ENCODE measurements at regions not wholly inside any gene's neighbourhood (a gene's known extent, or its start where the extent isn't known, plus 50 kb on each side); places are given as distances from the start of the nearest gene placed in this dataset.

- Mint-ChIP-seq H3K9me3 (ENCODE audit: unreplicated experiment) (peaks cover 13% of the 10 kb centered on the region), H3K36me3 (ENCODE audit: unreplicated experiment) (no peaks in the 10 kb centered on the region), H3K27me3 (ENCODE audit: unreplicated experiment) (no peaks in the 10 kb centered on the region), H3K4me1 (ENCODE audit: unreplicated experiment) (no peaks in the 10 kb centered on the region), H3K27ac (ENCODE audit: unreplicated experiment) (no peak overlapping the region), H3K4me3 (ENCODE audit: unreplicated experiment) (no peak overlapping the region)
- TF ChIP-seq CTCF (IDR thresholded peaks at IDR 0.05) = no peak
- DNase-seq (ENCODE audit: extremely low spot score, unreplicated experiment) = no peak
These were observed 239.0 kb upstream of the ST8SIA4 start for GRCh38 chr5:101142102-101142501.

- Mint-ChIP-seq H3K9me3 (ENCODE audit: unreplicated experiment) (peaks cover 9% of the 10 kb centered on the region), H3K27ac (ENCODE audit: unreplicated experiment) (no peak overlapping the region), H3K27me3 (ENCODE audit: unreplicated experiment) (no peaks in the 10 kb centered on the region), H3K36me3 (ENCODE audit: unreplicated experiment) (no peaks in the 10 kb centered on the region), H3K4me1 (ENCODE audit: unreplicated experiment) (no peaks in the 10 kb centered on the region), H3K4me3 (ENCODE audit: unreplicated experiment) (no peak overlapping the region)
- no peak for TF ChIP-seq CTCF (IDR thresholded peaks at IDR 0.05)
- DNase-seq (ENCODE audit: extremely low spot score, unreplicated experiment) = no peak
These were observed 233.4 kb upstream of the ST8SIA4 start for GRCh38 chr5:101136454-101136853.

GRCh38 chr5:101123363-101123762 is 220.3 kb upstream of the ST8SIA4 start:
- H3K4me3 Mint-ChIP-seq (ENCODE audit: unreplicated experiment) = no peak overlapping the region
- no peaks in the 10 kb centered on the region for H3K36me3 Mint-ChIP-seq (ENCODE audit: unreplicated experiment)
- no peak for TF ChIP-seq CTCF (IDR thresholded peaks at IDR 0.05)
- no peaks in the 10 kb centered on the region for H3K4me1 Mint-ChIP-seq (ENCODE audit: unreplicated experiment)
- H3K9me3 Mint-ChIP-seq (ENCODE audit: unreplicated experiment) = peaks cover 3% of the 10 kb centered on the region
- no peaks in the 10 kb centered on the region for H3K27me3 Mint-ChIP-seq (ENCODE audit: unreplicated experiment)
- DNase-seq (ENCODE audit: extremely low spot score, unreplicated experiment) = no peak
- H3K27ac Mint-ChIP-seq (ENCODE audit: unreplicated experiment) = no peak overlapping the region

- Mint-ChIP-seq H3K4me1 (ENCODE audit: unreplicated experiment) (no peaks in the 10 kb centered on the region), H3K36me3 (ENCODE audit: unreplicated experiment) (no peaks in the 10 kb centered on the region), H3K27me3 (ENCODE audit: unreplicated experiment) (no peaks in the 10 kb centered on the region), H3K9me3 (ENCODE audit: unreplicated experiment) (peaks cover 13% of the 10 kb centered on the region), H3K27ac (ENCODE audit: unreplicated experiment) (no peak overlapping the region), H3K4me3 (ENCODE audit: unreplicated experiment) (no peak overlapping the region)
- DNase-seq (ENCODE audit: extremely low spot score, unreplicated experiment) = no peak
- TF ChIP-seq CTCF (IDR thresholded peaks at IDR 0.05) = no peak
These were observed 209.6 kb upstream of the ST8SIA4 start for GRCh38 chr5:101112645-101113044.

- Mint-ChIP-seq H3K36me3 (ENCODE audit: unreplicated experiment) (no peaks in the 10 kb centered on the region), H3K9me3 (ENCODE audit: unreplicated experiment) (no peaks in the 10 kb centered on the region), H3K27ac (ENCODE audit: unreplicated experiment) (no peak overlapping the region)
These were observed 200.8 kb upstream of the ST8SIA4 start for GRCh38 chr5:101103874-101104273.

More at GRCh38 chr5:101103874-101104273, 200.8 kb upstream of the ST8SIA4 start:
- H3K27me3 Mint-ChIP-seq (ENCODE audit: unreplicated experiment) = no peaks in the 10 kb centered on the region
- H3K4me1 Mint-ChIP-seq (ENCODE audit: unreplicated experiment) = no peaks in the 10 kb centered on the region
- DNase-seq (ENCODE audit: extremely low spot score, unreplicated experiment) = no peak
- TF ChIP-seq CTCF (IDR thresholded peaks at IDR 0.05) = no peak
- H3K4me3 Mint-ChIP-seq (ENCODE audit: unreplicated experiment) = no peak overlapping the region

Data from osteocyte (in vitro differentiated cells).